SIG-M5 (cell line): ENCODE measurements at regions not wholly inside any gene's neighbourhood (a gene's known extent, or its start where the extent isn't known, plus 50 kb on each side); places are given as distances from the start of the nearest gene placed in this dataset.
"Not testable (repeated sequence)": the region's sequence is repeated elsewhere in the genome, so short reads cannot be mapped to it uniquely, and the experiment has no call there.

ENCODE experiments used
- DNase-seq: peaks from one replicate; lab custom pipeline; 2025; lab: John Stamatoyannopoulos, UW

DNA sequence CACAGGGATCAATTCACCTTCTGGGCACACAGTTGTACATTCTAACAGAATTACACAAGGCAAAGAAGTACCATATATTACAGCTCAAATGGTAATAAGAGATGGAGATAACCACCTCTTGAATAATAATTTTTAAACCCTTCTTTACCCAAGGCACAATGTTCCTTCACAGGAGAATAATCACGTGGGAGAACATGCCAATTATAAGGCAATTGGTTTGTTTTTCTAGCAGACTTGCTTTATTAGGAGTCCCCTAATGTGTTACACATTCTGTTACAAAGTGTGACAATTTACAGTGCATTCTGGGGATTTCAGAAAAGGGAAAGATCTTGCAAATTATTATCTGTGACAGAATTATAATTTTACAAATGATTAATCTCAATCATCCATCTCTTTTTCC lies 380.3 kb downstream of the RND3 start:
- DNase-seq: no peak

DNA sequence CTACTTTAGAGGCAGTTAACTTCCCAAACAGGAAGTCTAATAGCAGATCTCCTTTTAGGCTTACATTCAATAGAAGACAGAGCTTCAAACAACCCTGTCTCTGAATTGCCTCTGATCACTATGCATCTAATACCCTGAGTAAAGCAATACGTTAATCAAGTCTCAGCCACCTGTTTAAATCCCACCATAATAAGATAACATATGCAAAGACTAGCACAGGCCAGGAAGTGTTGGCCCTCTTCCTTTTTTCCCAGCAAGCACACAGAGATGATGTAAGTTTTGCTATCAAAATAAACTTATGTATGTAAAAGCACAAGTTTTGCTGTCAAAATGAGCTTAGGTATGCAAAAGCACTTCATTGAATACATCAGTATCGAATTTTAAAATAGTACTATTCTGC lies 385.5 kb downstream of the RND3 start:
- no peak for DNase-seq

GRCh38 chr2:150100834-150101233 lies 386.6 kb downstream of the RND3 start:
- no peak for DNase-seq

DNA sequence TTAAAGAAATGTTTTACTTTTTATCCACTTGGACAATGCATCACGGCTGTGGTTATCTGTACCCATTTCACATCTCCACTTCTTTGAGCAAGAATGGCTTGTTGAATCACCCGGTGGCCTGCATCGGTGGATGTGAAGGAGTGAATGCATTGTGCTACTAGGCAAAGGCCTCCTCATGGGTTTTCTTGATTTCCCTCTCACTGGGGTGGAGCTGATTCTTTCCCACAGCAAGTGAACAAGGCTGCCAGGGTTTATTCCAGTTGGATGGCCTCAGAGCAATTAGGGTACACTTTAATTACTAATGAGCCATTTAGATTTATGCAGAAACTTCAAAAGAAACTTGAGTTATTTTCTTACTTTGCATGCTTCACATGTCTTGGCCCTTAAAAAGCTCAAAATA lies 387.1 kb downstream of the RND3 start:
- no peak for DNase-seq

GRCh38 chr2:150099805-150100204 lies 387.7 kb downstream of the RND3 start:
- no peak for DNase-seq

DNA sequence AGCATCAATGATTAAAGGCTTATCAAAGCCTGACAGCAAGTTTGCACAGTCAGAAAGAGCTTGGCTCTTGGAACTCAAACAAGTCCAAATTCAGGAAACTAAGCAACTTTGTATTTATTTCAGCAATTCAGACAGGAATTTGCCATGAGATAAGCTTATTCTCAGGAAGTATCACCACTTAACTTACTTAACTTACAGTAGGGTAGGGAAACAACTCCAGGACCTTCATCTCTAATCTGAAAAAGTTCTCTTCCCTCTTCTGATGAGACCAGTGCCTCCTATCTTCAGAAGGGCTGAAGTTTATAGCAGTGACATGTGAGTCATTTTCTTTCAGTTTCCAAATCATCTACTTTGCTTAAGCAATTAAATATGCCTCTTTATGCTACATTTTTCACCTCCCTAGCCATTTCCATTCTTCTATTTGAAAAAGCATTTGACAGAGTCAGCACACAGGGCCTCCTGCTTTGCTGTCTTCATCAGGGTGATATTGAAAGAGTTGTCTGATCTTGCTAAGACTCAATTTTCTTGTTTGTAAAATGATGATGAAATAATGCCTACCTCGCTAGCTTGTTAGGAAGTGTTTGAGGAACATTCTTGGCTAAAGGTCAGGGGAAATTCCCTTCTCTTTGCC lies 389.5 kb downstream of the RND3 start:
- no peak for DNase-seq

DNA sequence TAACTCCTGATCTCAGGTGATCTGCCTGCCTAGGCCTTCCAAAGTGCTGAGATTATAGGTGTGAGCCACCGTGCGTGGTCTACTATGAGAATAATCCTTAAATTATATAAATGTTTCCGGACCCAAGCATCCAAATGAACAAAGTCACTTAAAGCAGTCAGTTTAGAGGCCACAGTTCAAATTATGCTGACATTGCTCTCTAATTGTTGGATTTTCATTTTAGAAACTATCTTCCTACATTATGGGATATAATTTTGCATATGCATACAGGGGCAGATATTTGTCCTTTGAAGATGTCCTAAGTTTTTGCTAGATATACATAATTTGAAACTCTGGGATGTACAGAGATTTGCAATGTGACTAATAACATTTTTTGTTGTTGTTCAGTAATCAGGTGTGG lies 390.1 kb downstream of the RND3 start:
- no peak for DNase-seq

- DNase-seq: no peak
These were observed 391.9 kb downstream of the RND3 start for GRCh38 chr2:150095361-150096095.

DNA sequence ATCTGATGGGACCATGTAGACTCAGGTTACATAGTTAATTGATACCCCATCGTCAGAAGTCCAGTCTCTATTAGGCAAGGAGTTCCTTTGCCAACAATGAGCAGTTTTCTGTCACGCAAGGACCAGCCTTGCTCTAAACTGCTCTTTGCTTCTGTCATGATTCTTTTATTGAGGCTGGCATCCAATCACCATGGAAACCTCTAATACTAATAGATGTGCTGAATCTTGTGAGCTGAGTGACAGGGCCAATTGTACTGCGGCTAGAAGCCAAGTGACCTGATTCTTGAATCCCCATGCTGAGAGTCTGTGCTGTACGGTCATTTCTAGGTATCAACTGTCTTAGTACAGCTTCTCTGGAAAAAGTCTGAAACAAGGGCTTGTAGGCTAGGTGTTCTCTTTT lies 395.6 kb downstream of the RND3 start:
- DNase-seq: no peak

DNA sequence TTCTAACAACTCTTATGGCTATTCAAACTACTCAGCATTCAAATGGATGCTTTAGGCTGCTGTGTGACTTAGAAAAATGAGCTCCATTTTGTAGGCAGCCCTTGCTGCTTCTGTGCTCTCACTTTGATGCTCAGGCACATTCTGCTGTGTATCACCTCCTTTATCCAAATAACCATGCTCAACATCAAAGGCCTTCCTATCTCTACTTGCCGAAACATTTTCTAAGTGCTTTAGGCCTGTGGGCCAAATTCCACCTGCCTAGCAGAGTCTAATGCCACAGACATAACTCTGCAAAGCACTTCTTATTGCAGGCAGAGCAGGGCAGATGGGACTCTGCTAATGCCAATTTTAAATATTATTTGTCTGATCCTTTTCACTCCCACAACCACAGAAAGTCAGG lies 397.4 kb downstream of the RND3 start:
- DNase-seq: no peak

- no peak for DNase-seq
These were observed 398.9 kb downstream of the RND3 start for GRCh38 chr2:150088538-150088937.

DNA sequence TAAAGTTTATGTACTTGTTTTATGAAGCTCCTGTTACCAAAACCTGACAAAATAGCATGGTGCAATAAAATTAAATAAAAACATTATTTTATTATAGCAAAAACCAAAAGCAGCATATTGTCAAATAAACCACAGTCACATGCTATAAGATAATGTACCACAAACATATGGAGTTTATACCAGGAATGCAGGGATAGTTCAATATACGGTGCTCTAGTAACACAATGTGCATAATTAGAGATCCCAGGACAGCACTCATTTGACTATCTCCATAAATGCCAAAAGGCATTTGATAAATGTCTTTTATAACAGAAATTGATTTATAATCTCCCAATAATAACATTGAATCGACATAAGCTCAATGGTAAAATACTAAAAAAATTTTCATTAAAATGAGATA lies 402.0 kb downstream of the RND3 start:
- DNase-seq: no peak

GRCh38 chr2:150081775-150082481 lies 405.5 kb downstream of the RND3 start:
- no peak for DNase-seq

GRCh38 chr2:150076281-150076680 lies 411.2 kb downstream of the RND3 start:
- no peak for DNase-seq

- DNase-seq: no peak
These were observed 411.6 kb downstream of the RND3 start for GRCh38 chr2:150075831-150076230.

DNA sequence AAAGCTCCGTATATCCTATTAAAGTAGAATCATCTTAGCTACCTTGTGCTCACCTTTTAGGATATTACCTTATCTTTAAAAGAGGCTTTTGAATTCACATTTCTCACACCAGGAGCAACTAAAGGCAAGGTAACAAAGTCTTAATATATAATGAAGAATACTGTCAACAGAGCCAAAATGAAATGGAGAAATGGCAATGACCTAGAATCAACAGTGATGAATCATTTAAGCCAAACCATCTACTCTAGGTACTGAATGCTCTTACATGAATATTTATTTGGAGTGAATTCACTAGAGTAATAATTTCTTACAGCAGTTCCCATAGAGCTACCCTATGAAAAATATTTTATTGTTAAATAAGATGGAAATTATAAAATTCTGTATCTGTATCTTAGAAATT lies 421.0 kb downstream of the RND3 start:
- DNase-seq: no peak

GRCh38 chr2:150063931-150064548 lies 423.4 kb downstream of the RND3 start:
- no peak for DNase-seq

GRCh38 chr2:150063432-150063889 lies 424.0 kb downstream of the RND3 start:
- DNase-seq: no peak

DNA sequence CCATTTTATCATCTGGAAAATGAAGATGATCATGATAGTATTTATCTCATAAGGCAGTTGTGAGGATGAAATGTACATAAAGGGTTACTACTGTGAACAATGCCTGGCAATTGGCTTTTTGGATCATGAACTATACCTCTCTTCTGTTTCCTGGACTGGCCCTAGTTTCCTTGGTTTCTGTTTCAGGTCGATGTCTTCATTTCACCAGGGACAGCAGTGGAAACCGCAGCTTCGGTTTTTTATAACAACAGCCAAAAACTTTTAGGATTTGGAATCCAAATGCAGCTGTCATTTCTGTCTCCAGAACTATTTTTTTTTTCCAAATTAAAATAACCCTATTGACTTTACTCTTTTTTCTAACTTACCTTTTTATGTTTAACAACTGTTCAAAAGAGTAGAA lies 425.1 kb downstream of the RND3 start:
- no peak for DNase-seq

DNA sequence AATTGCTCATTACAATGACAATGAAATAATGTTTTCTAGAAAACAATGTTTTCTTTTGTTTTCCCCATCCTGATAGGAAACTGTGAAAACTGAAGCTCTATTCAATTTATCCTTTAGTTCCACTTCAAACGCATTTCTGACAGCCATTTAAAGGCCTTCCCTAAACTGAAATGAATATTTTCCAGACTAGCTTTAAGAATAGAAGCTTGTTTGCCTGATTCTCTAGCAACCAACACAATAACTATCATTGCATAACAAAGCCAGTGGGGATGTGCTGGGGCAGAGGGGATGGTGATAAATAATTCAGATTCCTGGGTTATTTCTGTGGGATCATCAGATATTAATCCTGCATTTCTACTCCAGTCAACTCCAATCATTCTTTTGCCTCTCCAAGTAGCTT lies 427.1 kb downstream of the RND3 start:
- DNase-seq: no peak

GRCh38 chr2:150059676-150060075 lies 427.8 kb downstream of the RND3 start:
- not testable (repeated sequence) for DNase-seq

DNA sequence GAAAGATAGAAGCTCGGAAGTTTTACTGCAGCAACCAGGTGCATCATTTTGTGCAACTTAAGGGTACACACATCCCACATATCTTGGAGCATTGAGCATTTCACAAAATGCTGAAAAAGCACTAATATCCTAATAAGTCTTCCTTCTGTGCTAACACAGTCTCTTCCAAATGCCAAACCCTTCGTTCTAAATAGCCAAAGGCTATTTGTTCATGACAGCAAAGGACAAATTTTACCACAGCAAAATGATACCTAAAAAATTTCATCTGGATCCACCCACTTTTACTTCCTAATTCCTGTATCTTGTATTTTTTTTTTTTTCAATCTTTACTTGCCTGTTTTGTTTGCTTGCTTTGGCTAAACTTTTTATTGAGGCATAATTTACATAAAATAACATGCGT lies 435.0 kb downstream of the RND3 start:
- DNase-seq: no peak

- no peak for DNase-seq
These were observed 436.5 kb downstream of the RND3 start for GRCh38 chr2:150051004-150051403.
